H1 (cell line): ENCODE measurements at regions not wholly inside any gene's neighbourhood (a gene's known extent, or its start where the extent isn't known, plus 50 kb on each side); places are given as distances from the start of the nearest gene placed in this dataset.

ENCODE experiments used
- CTCF ChIA-PET: fragments of 300-600 bp; sonication (Branson Sonifier 250); formaldehyde crosslinking; loops from one replicate; lab custom pipeline; 2021; ENCODE audit not compliant: partially characterized antibody; lab: Charles Lee
- POLR2A ChIA-PET: fragments of 300-600 bp; sonication (Branson Sonifier 250); formaldehyde crosslinking; loops from one replicate; lab custom pipeline; 2021; ENCODE audit warnings: inconsistent platforms; ENCODE audit not compliant: partially characterized antibody; lab: Charles Lee
- DNase-seq, 2 experiments: peaks; one replicate each; pipeline versions ENCODE4 v3.0.0 to v3.0.0-alpha.2; 2010 to 2022; ENCODE audit warnings: low spot score in 2 of 2, low read depth in 1 of 2, mixed read lengths in 1 of 2
- FAIRE-seq: peaks from 2 replicates; lab custom pipeline; 2011; peaks lifted over from hg19 to GRCh38; lab: Jason Lieb, UNC
- H2AFZ ChIP-seq: 2 replicates; pipeline ENCODE4 v1.8.1; 2012; ENCODE audit warnings: low read length, inconsistent platforms
- H2AK5ac ChIP-seq: 2 replicates; pipeline ENCODE4 v1.6.1; 2013; ENCODE audit warnings: low read depth, low read length
- H2BK120ac ChIP-seq: replicated peaks from 2 replicates; pipeline ENCODE3; 2013; ENCODE audit warnings: low read depth, low read length, inconsistent platforms
- H2BK12ac ChIP-seq: 2 replicates; pipeline ENCODE4 v1.6.1; 2013; ENCODE audit warnings: low read depth, low read length
- H2BK15ac ChIP-seq: 2 replicates; pipeline ENCODE4 v1.6.1; 2013; ENCODE audit warnings: low read length
- H2BK20ac ChIP-seq: 2 replicates; pipeline ENCODE4 v1.6.1; 2013; ENCODE audit warnings: low read length
- H2BK5ac ChIP-seq: 2 replicates; pipeline ENCODE4 v1.6.1; 2013; ENCODE audit warnings: low read depth, low read length
- H3K14ac ChIP-seq: 2 replicates; pipeline ENCODE4 v1.6.1; 2013; ENCODE audit warnings: inconsistent platforms; ENCODE audit not compliant: insufficient read length
- H3K18ac ChIP-seq: 2 replicates; pipeline ENCODE4 v1.6.1; 2013; ENCODE audit warnings: low read length; ENCODE audit errors: extremely low read depth
- H3K23ac ChIP-seq: 2 replicates; pipeline ENCODE4 v1.6.1; 2013; ENCODE audit warnings: inconsistent platforms; ENCODE audit not compliant: insufficient read length
- H3K23me2 ChIP-seq: 2 replicates; pipeline ENCODE4 v1.6.1; 2013; ENCODE audit warnings: low read depth, low read length
- H3K27ac ChIP-seq: 2 replicates; pipeline ENCODE4 v1.6.1; 2011; ENCODE audit warnings: low read depth, low read length, inconsistent platforms
- H3K27me3 ChIP-seq, 4 experiments: replicated peaks in 1 of 4; 1 replicate in 1 of 4; 2 replicates in 3 of 4; pipeline versions ENCODE4 v1.6.1 to v1.8.1; 2011 to 2013; ENCODE audit warnings: low read length in 3 of 4, mild to moderate bottlenecking in 3 of 4, inconsistent platforms in 2 of 4, mixed read lengths in 2 of 4, moderate library complexity in 1 of 4; ENCODE audit not compliant: control insufficient read depth in 3 of 4, insufficient read depth in 3 of 4; ENCODE audit errors: extremely low read depth in 1 of 4
- H3K36me3 ChIP-seq, 4 experiments: 2 replicates each; pipeline versions ENCODE4 v1.6.1 to v1.8.1; 2011 to 2013; ENCODE audit warnings: mild to moderate bottlenecking in 4 of 4, low read length in 3 of 4, moderate library complexity in 2 of 4, control low read depth in 1 of 4, inconsistent platforms in 1 of 4; ENCODE audit not compliant: insufficient read depth in 4 of 4, control insufficient read depth in 2 of 4
- H3K4ac ChIP-seq: replicated peaks from 2 replicates; pipeline ENCODE3; 2013; ENCODE audit warnings: low read length, low read depth, mixed read lengths, inconsistent platforms; ENCODE audit not compliant: insufficient read length
- H3K4me1 ChIP-seq, 4 experiments: replicated peaks in 1 of 4; 1 replicate in 1 of 4; 2 replicates in 3 of 4; pipeline versions ENCODE4 v1.6.1 to v1.8.1; 2011 to 2013; ENCODE audit warnings: low read length in 3 of 4, inconsistent platforms in 2 of 4, mixed read lengths in 1 of 4; ENCODE audit not compliant: insufficient read depth in 4 of 4, control insufficient read depth in 3 of 4
- H3K4me2 ChIP-seq, 2 experiments: 2 replicates each; pipeline versions ENCODE4 v1.6.1 to v1.8.1; 2011 to 2013; ENCODE audit warnings: low read depth in 2 of 2, low read length in 2 of 2, control low read depth in 1 of 2, inconsistent platforms in 1 of 2, mild to moderate bottlenecking in 1 of 2; ENCODE audit not compliant: insufficient read depth in 1 of 2
- H3K4me3 ChIP-seq, 4 experiments: fragments of 200-600, 300-600 bp in 1 of 4; sonication (generic), shearing (Covaris generic), sonication (Bioruptor Twin) in 1 of 4; 2 replicates each; pipeline versions ENCODE4 v1.5.1 to v1.8.1; 2011 to 2016; ENCODE audit warnings: low read length in 4 of 4, low read depth in 3 of 4, control low read depth in 2 of 4, inconsistent platforms in 2 of 4, mild to moderate bottlenecking in 2 of 4, mixed read lengths in 1 of 4, moderate library complexity in 1 of 4; ENCODE audit not compliant: insufficient read depth in 2 of 4; ENCODE audit errors: extremely low read depth in 1 of 4
- H3K56ac ChIP-seq: replicated peaks from 2 replicates; pipeline ENCODE3; 2013; ENCODE audit warnings: low read depth, mild to moderate bottlenecking, mixed read lengths, low read length, inconsistent platforms; ENCODE audit not compliant: insufficient read length
- H3K79me1 ChIP-seq: 2 replicates; pipeline ENCODE4 v1.6.1; 2013; ENCODE audit warnings: low read depth, low read length, control low read depth
- H3K79me2 ChIP-seq, 2 experiments: 2 replicates each; pipeline versions ENCODE4 v1.6.1 to v1.8.1; 2012 to 2013; ENCODE audit warnings: low read length in 2 of 2, mild to moderate bottlenecking in 2 of 2, inconsistent platforms in 1 of 2; ENCODE audit not compliant: insufficient read depth in 2 of 2, control insufficient read depth in 1 of 2
- H3K9ac ChIP-seq, 4 experiments: replicated peaks in 1 of 4; 1 replicate in 1 of 4; 2 replicates in 3 of 4; pipeline versions ENCODE4 v1.6.1 to v1.8.1; 2011 to 2013; ENCODE audit warnings: low read depth in 3 of 4, low read length in 3 of 4, control low read depth in 2 of 4, mild to moderate bottlenecking in 2 of 4, moderate library complexity in 2 of 4, inconsistent platforms in 1 of 4; ENCODE audit errors: extremely low read depth in 1 of 4
- H3K9me3 ChIP-seq, 2 experiments: 2 replicates each; pipeline versions ENCODE4 v1.6.1 to v1.8.1; 2012 to 2013; ENCODE audit warnings: mild to moderate bottlenecking in 2 of 2, moderate library complexity in 2 of 2, control low read depth in 1 of 2, inconsistent platforms in 1 of 2, low read depth in 1 of 2, low read length in 1 of 2, mixed read lengths in 1 of 2; ENCODE audit not compliant: insufficient read depth in 2 of 2
- H4K20me1 ChIP-seq, 2 experiments: replicated peaks in 1 of 2; 2 replicates each; pipeline versions ENCODE3 to v1.8.1; 2011 to 2013; ENCODE audit warnings: inconsistent platforms in 2 of 2, low read length in 2 of 2, mild to moderate bottlenecking in 1 of 2; ENCODE audit not compliant: insufficient read depth in 2 of 2, control insufficient read depth in 1 of 2
- H4K5ac ChIP-seq: 2 replicates; pipeline ENCODE4 v1.6.1; 2013; ENCODE audit warnings: low read length, low read depth, mixed read lengths, inconsistent platforms; ENCODE audit not compliant: insufficient read length
- H4K8ac ChIP-seq: 2 replicates; pipeline ENCODE4 v1.8.0; 2013; ENCODE audit warnings: mild to moderate bottlenecking, moderate library complexity, low read length, inconsistent platforms; ENCODE audit not compliant: insufficient read depth; ENCODE audit errors: extremely low read depth
- H4K91ac ChIP-seq: replicated peaks from 2 replicates; pipeline ENCODE3; 2013; ENCODE audit warnings: low read length, mixed read lengths, inconsistent platforms; ENCODE audit not compliant: insufficient read length
- ASH2L ChIP-seq: fragments of 200-600, 300-600 bp; sonication (generic); IDR thresholded peaks from one replicate; pipeline ENCODE4 v1.7.1; 2017; ENCODE audit warnings: low read length
- BACH1 ChIP-seq: IDR thresholded peaks from 2 replicates; pipeline ENCODE4 v1.6.1; 2012; ENCODE audit warnings: low read length, improper control_type of control experiment
- CREB1 ChIP-seq: IDR thresholded peaks from 2 replicates; pipeline ENCODE4 v1.6.1; 2012; ENCODE audit warnings: inconsistent platforms
- EZH2 ChIP-seq: fragments of 200-600 bp; sonication (generic); IDR thresholded peaks from 2 replicates; pipeline ENCODE4 v1.7.1; 2012; ENCODE audit warnings: low read depth, mild to moderate bottlenecking, moderate library complexity, low read length, inconsistent platforms; ENCODE audit not compliant: severe bottlenecking
- KDM1A ChIP-seq: fragments of 200-600, 300-600 bp; sonication (generic); IDR thresholded peaks from 2 replicates; pipeline ENCODE4 v1.7.1; 2016; ENCODE audit warnings: mild to moderate bottlenecking, low read length, borderline replicate concordance
- POLR2AphosphoS5 ChIP-seq: IDR thresholded peaks from 2 replicates; pipeline ENCODE4 v1.6.1; 2011; ENCODE audit warnings: low read depth, low read length
- RXRA ChIP-seq: IDR thresholded peaks from 2 replicates; pipeline ENCODE4 v1.6.1; 2011; ENCODE audit warnings: low read depth, mild to moderate bottlenecking, low read length, moderate library complexity; ENCODE audit not compliant: insufficient read depth
- SAP30 ChIP-seq: fragments of 300-600 bp; sonication (generic); IDR thresholded peaks from 2 replicates; pipeline ENCODE4 v1.7.1; 2012; ENCODE audit warnings: low read length, moderate library complexity, mild to moderate bottlenecking, inconsistent platforms; ENCODE audit not compliant: insufficient read depth, insufficient replicate concordance
- SP1 ChIP-seq: IDR thresholded peaks from 2 replicates; pipeline ENCODE4 v1.6.1; 2011; ENCODE audit warnings: low read depth, low read length
- SP4 ChIP-seq: IDR thresholded peaks from 2 replicates; pipeline ENCODE4 v1.6.1; 2012; ENCODE audit warnings: low read length, inconsistent platforms
- USF2 ChIP-seq: IDR thresholded peaks from 2 replicates; pipeline ENCODE4 v1.6.1; 2011; ENCODE audit warnings: low read length, improper control_type of control experiment
- WGBS, 2 experiments: shearing (Covaris generic) in 1 of 2; methylation state at CpG; one replicate each; pipeline versions ENCODE4 v1.1.6 to v1.1.7; 2013 to 2015; ENCODE audit warnings: low lambda C conversion rate in 2 of 2, mixed read lengths in 2 of 2, inconsistent platforms in 1 of 2, low coverage in 1 of 2, missing lambda C conversion rate in 1 of 2; ENCODE audit not compliant: insufficient replicate concordance in 2 of 2, insufficient coverage in 1 of 2, insufficient read length in 1 of 2; ENCODE audit errors: extremely low coverage in 1 of 2, missing lambda C conversion rate in 1 of 2; 5-methylcytosine and 5-hydroxymethylcytosine counted together
- TF ChIP-seq, protein P1 (sequence below): IDR thresholded peaks from 2 replicates; pipeline ENCODE4 v1.6.1; 2012; ENCODE audit warnings: low read length, inconsistent platforms

- FAIRE-seq = no peak
- Histone ChIP-seq H3K18ac (no peak overlapping the region), H3K14ac (no peak overlapping the region), H3K56ac (no peak overlapping the region), H3K4me2 (no peak overlapping the region), H3K4me1 (no peaks in the 10 kb centered on the region), H4K20me1 (no peaks in the 10 kb centered on the region), H2BK12ac (no peak overlapping the region), H4K8ac (no peak overlapping the region), H3K23ac (no peak overlapping the region), H2BK5ac (no peak overlapping the region), H2AK5ac (no peak overlapping the region), H3K9ac (no peak overlapping the region), H2BK20ac (no peak overlapping the region), H3K27me3 (no peaks in the 10 kb centered on the region), H2BK120ac (no peak overlapping the region), H3K79me1 (no peaks in the 10 kb centered on the region), H3K23me2 (no peaks in the 10 kb centered on the region), H3K27ac (no peak overlapping the region), H3K4me3 (no peak overlapping the region), H3K36me3 (no peaks in the 10 kb centered on the region), H4K91ac (no peak overlapping the region), H2BK15ac (no peak overlapping the region), H3K79me2 (no peaks in the 10 kb centered on the region), H3K4ac (no peak overlapping the region), H4K5ac (no peak overlapping the region), H2AFZ (no peak overlapping the region), H3K9me3 (no peaks in the 10 kb centered on the region)
- DNase-seq = no peak
- POLR2A ChIA-PET = no interaction called here
- CTCF ChIA-PET = interaction anchor here (0.6 to 1.8 kb wide), 4 partner anchors 10 to 842 kb away, joined by 3 to 4 read pairs (median 3); no protein-coding TSS in a partner anchor
- WGBS, 2 experiments = 88% methylated on average over 1 of the region's 1 CpG; no CpG with 5 or more reads in 1 of the 2 experiments
- no peak for TF ChIP-seq EZH2
- TF ChIP-seq SP1 = no peak
- TF ChIP-seq RXRA = no peak
- TF ChIP-seq KDM1A = no peak
- no peak for TF ChIP-seq ASH2L
- TF ChIP-seq BACH1 = no peak
- no peak for TF ChIP-seq SP4
- TF ChIP-seq POLR2AphosphoS5 = no peak
- TF ChIP-seq SAP30 = no peak
- TF ChIP-seq CREB1 = no peak
- TF ChIP-seq, protein P1, sequence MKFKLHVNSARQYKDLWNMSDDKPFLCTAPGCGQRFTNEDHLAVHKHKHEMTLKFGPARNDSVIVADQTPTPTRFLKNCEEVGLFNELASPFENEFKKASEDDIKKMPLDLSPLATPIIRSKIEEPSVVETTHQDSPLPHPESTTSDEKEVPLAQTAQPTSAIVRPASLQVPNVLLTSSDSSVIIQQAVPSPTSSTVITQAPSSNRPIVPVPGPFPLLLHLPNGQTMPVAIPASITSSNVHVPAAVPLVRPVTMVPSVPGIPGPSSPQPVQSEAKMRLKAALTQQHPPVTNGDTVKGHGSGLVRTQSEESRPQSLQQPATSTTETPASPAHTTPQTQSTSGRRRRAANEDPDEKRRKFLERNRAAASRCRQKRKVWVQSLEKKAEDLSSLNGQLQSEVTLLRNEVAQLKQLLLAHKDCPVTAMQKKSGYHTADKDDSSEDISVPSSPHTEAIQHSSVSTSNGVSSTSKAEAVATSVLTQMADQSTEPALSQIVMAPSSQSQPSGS = no peak
- no peak for TF ChIP-seq USF2
These were observed 379.3 kb downstream of the INSC start for GRCh38 chr11:15493921-15494620.
